Fibroblast of gingiva (primary cell): ENCODE measurements at regions not wholly inside any gene's neighbourhood (a gene's known extent, or its start where the extent isn't known, plus 50 kb on each side); places are given as distances from the start of the nearest gene placed in this dataset.

Experiments
- DNase-seq: peaks from one replicate; pipeline ENCODE4 v3.0.0-alpha.2; 2011; ENCODE audit warnings: low read depth

GRCh38 chr5:31048282-31049270, 144.9 kb upstream of the CDH6 start:
- no peak for DNase-seq

- DNase-seq: peak; percentile 27
Observed at GRCh38 chr5:31047621-31048020, 145.9 kb upstream of the CDH6 start.

- no peak for DNase-seq
Observed at GRCh38 chr5:31047007-31047406, 146.5 kb upstream of the CDH6 start.

- DNase-seq: peak; percentile 51
Observed at GRCh38 chr5:31036411-31036810, 157.1 kb upstream of the CDH6 start.

GRCh38 chr5:31033295-31033694, 160.2 kb upstream of the CDH6 start:
- DNase-seq: peak; percentile 82

DNA sequence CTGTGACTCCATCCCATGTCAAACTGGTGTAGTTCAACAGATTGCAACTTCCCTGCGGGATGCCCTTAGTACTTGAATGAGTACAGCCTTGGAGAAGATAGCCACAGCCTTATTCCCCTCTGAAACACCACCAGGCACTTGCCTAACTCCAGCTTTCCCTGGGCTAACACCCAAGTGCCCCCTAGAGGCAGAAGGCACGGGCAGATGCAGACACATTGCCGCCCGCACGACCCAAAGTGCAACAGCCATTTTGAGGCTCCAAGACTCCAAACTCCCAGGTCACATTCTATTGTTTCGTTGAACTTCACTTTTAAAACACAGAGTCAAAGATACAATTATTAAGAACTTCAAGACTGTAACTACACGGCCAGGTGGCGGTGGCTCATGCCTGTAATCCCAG, 163.6 kb upstream of the CDH6 start:
- DNase-seq: no peak

DNA sequence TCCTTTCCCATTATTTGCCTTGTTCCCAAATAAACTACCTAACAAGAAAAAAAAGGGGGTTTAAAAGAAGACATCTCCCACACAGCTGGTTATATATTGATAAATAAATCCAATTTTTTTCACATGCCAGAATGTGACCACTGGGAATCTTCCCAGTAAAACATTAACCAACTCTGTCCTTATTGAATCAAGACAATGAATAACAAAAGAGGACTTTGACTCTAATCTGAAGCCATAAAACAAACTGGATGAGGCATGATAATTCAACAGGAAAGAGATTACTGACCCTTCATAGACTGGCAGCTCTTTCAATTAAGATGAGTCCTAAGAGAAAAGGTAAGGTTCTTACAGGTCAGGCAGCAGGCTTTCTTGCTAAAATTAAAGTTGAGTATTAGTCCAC, 165.8 kb upstream of the CDH6 start:
- no peak for DNase-seq

GRCh38 chr5:31023105-31023504, 170.4 kb upstream of the CDH6 start:
- peak; percentile 9 for DNase-seq

DNA sequence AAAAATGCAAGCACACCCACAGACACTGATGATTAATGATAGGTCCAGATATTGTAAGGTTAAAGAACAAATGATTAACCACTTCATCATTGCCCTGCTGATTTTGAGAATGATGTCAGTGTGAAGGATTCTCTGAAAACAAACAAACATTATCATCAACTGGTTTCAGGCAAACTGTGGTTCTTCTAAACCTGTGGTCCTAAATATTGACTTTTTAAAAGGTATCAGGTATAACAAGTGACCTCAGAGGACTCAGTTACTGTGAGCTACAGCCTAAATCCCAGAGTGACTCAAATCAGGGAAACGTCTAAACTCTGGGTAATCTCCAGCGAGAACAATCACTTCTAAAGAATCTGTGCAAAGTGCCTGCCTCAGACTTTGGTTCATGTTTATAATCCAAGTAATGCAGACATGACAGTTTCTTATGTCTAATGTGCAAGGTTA, 172.3 kb upstream of the CDH6 start:
- DNase-seq: peak; percentile 5

DNA sequence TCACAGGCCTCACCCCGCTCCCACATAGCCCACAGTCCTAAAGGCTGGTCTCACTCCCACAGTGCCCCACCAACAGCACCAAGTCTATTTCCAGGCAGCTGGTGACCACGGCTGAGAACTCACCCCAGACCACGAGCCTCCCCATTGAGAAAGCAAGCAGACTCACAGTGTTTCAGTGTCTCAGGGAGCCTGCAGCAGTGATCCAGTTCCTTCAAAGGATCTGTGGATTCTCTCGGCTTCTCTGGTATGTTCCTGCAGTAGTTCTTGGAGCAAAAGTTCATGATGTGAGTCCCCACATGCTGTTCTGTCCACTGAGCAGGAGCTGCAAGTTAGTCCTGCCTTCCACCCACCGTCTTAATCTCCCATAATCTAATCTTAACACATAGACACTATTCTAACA, 185.3 kb upstream of the CDH6 start:
- DNase-seq: no peak

DNA sequence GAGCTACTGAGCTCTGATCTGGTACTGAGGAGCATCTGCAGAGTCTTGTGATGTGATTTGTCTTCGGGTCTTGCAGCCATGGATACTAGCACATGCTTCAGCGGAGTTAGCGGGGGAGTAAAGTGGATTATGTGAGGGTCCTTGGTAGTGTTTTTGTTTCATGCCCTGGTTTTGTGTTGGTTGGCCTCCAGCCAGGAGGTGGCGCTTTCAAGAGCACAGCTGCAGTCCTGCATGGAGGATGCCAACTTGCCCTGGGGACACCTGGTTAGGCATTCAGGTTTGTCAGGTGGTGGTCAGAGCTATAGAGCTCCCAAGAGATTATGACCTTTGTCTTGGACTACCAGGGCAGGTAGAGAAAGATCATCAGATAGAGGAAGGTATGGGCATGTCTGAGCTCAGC, 185.8 kb upstream of the CDH6 start:
- no peak for DNase-seq

DNA sequence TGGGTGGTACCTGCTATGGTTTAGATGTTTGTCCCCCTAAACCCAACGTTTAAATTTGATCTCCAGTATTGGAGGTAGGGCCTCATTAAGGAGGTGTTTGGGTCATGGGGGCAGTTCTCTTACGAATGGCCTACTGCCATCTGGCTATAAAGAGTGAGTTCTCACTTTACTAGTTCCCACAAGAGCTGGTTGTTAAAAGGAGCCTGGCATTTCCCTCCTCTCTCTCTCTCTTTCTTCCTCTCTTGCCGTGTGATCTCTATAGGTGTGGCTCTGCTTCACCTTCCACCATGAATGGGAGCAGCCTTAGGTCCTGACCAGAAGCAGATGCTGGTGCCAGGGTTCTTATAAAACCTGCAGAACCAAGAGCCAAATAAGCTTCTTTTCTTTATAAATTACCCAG, 193.2 kb upstream of the CDH6 start:
- DNase-seq: no peak

GRCh38 chr5:30997681-30998080, 195.8 kb upstream of the CDH6 start:
- DNase-seq: peak; percentile 1

DNA sequence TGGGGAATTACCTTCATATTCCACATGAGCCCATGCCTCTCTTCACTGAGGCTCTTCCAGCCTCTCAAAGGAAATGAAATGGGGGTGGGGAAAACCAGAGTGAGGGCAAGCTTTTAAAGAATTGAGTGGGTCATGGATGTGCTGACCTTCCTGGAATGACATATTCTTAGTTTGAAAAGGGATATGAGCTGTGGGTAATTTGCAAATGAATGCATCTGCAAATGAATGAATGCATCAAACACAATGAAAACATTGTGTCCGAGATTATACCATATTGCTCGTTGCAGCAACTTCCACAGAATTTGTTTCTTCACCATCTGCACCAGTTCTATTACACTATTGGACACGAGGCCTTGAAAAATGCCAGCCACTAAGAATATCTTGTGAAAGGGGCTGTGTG, 198.6 kb upstream of the CDH6 start:
- DNase-seq: no peak

DNA sequence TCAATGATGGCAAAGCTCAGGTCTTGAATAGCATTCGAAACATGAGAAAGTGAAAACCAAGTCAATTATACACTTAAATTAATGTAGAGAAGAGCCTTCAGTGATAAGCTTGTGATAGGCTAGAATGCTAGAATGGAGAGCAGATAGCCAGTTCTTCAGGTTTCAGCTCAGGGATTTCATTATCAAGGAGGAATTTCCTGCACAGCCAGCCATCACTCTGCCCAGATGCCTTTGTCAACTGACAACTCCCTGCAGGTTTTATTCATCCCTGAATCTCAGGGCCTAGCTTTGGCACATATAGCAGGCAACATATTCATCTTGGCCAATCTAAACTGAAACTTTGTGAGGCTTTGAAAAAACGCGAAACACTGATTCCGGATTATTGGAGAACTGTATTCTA, 199.3 kb upstream of the CDH6 start:
- no peak for DNase-seq

- peak; percentile 67 for DNase-seq
Observed at GRCh38 chr5:30991462-30991861, 202.0 kb upstream of the CDH6 start.

DNA sequence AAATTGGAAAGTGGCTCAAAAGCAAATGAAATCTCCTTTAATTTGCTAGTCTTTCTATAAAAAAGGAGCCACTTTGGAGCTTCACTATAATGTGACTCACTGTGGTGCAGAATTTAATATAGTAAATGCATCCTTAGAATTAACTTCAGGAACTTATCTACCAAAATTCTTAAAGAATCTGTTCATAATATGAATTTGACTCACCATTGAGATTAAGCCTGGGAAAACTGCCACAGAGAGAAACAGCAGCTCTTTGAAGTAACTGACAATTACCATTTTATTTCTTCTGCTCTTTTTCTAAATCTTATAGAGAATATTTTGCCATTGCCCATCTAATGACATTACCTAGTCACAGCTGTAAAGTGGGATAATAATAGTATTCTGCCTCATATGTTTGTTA, 211.9 kb upstream of the CDH6 start:
- no peak for DNase-seq

DNA sequence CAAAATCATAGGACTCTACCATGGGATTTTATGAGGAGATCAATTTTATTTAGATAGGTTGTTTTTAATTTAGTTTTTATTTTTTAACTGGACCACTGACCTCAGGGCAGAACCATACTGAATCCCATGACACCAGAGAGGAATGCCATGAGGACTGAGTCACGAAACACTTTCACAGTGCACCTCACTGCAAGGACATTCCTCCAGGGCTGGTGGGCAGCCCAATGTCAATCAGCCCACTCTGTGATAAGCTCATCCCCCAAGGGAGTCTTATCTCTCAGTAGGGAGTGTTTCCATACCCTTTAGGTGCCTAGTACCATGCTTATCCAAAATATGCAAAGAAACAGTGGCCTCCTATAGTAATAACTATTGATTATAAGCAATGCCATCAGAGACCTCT, 224.5 kb upstream of the CDH6 start:
- DNase-seq: no peak

DNA sequence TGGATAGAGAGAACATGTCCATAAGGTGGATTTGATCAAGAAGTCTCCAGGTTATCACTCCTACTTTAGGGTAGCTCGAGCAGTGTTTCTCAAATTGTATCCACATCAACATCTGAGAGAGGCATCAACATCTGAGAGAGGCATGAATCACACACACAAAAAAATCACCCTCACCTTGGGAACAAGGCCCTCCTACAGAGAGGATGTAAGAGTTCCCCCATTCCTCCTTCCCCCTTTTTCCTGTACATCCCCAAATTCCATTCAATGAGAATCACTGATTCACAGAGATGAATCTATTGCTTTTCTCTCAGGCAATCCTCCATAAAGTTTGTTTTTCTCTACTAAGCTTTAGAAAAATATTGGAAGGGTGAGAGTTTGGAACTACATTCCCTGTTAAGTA, 233.4 kb upstream of the CDH6 start:
- DNase-seq: no peak

DNA sequence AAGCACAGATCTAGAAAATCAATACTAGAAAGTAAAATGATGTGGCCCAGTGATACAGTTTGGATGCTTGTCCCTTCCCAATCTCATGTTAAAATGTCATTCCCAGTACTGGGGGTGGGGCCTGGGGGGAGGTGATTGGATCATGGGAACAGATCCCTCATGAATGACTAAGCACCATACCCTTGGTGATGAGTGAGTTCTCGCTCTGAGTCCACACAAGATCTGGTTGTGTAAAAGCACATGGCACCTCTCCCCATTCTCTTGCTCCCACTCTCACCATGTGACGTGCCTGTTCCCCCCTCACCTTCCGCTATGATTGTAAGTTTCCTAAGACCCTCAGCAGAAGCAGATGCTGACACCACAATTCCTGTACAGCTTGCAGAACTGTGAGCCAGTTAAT, 234.2 kb upstream of the CDH6 start:
- no peak for DNase-seq

- DNase-seq: no peak
Observed at GRCh38 chr5:30957591-30957990, 235.9 kb upstream of the CDH6 start.

GRCh38 chr5:30956251-30956650, 237.2 kb upstream of the CDH6 start:
- no peak for DNase-seq

GRCh38 chr5:30937070-30937469, 256.4 kb upstream of the CDH6 start:
- no peak for DNase-seq

DNA sequence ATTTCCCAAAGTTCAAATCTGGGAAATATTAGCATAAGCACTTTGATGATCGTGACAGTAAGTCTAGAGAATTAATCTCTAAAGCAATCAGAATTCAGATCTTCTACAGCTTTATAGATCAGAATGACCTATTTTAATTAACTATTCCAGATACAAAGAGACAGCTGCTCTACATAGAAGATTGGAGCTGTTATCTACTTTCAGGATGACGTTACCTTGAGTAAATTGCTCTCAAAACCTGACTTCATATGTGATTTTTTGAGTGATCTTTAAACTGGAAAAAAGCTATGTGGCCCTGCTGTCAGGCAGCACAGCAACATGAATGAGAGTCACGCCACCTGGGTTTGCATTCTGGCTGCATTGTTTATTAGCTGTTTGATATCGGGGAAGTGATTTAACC, 259.9 kb upstream of the CDH6 start:
- no peak for DNase-seq
